ENCODE measurements at regions not wholly inside any gene's neighbourhood (a gene's known extent, or its start where the extent isn't known, plus 50 kb on each side); places are given as distances from the start of the nearest gene placed in this dataset.

- Histone ChIP-seq H3K27me3 (no peaks in the 10 kb centered on the region), H3K79me2 (no peaks in the 10 kb centered on the region), H3K4me2 (peak overlapping the region; percentile 54), H3K9me3 (ENCODE audit: low read depth) (no peaks in the 10 kb centered on the region), H3K4me1 (ENCODE audit: insufficient read depth) (no peaks in the 10 kb centered on the region), H3K27ac (peak overlapping the region; percentile 48), H2AFZ (no peak overlapping the region), H4K20me1 (ENCODE audit: insufficient read depth, poor library complexity, severe bottlenecking) (no peaks in the 10 kb centered on the region), H3K9me2 (replicated peaks; ENCODE audit: insufficient read depth) (no peaks in the 10 kb centered on the region), H3K4me3 (no peak overlapping the region), H3K36me3 (replicated peaks; ENCODE audit: insufficient read depth, low read depth) (no peaks in the 10 kb centered on the region)
- TF ChIP-seq EZH2phosphoT487 (IDR thresholded peaks at IDR 0.05; ENCODE audit: low read depth, severe bottlenecking, unreplicated experiment) (no peak), EZH2 (IDR thresholded peaks at IDR 0.05; ENCODE audit: borderline replicate concordance) (no peak)
- TF ChIP-seq, protein P1, sequence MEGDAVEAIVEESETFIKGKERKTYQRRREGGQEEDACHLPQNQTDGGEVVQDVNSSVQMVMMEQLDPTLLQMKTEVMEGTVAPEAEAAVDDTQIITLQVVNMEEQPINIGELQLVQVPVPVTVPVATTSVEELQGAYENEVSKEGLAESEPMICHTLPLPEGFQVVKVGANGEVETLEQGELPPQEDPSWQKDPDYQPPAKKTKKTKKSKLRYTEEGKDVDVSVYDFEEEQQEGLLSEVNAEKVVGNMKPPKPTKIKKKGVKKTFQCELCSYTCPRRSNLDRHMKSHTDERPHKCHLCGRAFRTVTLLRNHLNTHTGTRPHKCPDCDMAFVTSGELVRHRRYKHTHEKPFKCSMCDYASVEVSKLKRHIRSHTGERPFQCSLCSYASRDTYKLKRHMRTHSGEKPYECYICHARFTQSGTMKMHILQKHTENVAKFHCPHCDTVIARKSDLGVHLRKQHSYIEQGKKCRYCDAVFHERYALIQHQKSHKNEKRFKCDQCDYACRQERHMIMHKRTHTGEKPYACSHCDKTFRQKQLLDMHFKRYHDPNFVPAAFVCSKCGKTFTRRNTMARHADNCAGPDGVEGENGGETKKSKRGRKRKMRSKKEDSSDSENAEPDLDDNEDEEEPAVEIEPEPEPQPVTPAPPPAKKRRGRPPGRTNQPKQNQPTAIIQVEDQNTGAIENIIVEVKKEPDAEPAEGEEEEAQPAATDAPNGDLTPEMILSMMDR (IDR thresholded peaks at IDR 0.05; ENCODE audit: poor library complexity) = no peak
- no peak for DNase-seq (ENCODE audit: low spot score)
- 42% methylated on average over 2 of the region's 2 CpGs for WGBS (ENCODE audit: low lambda C conversion rate, missing lambda C conversion rate)
These were observed 256.4 kb upstream of the SESN3 start for GRCh38 chr11:95487391-95487790.

DNA sequence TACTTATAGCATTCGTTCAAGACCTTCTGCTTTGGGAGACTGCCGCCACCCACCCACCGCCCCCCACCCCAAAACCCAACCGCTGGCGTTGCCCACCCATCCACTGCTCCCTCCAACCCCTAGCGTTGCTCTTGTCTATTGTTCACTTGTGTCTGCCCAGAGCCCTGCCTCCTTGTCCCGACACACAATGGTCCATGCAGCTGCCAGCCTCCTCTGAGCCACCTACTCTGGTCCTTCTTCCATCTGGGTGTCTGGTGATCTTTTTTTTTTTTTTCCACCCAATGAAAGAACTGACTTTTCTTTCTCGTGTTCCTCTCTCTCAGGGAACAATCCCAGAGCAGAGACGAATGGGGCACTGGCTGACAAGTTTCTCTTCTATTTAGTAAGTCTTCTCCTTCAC, 256.0 kb upstream of the SESN3 start:
- Histone ChIP-seq H3K27me3 (no peaks in the 10 kb centered on the region), H2AFZ (no peak overlapping the region), H3K4me1 (ENCODE audit: insufficient read depth) (no peaks in the 10 kb centered on the region), H3K27ac (peak overlapping the region; percentile 48), H3K9me3 (ENCODE audit: low read depth) (no peaks in the 10 kb centered on the region), H3K79me2 (no peaks in the 10 kb centered on the region), H3K9me2 (replicated peaks; ENCODE audit: insufficient read depth) (no peaks in the 10 kb centered on the region), H4K20me1 (ENCODE audit: insufficient read depth, poor library complexity, severe bottlenecking) (no peaks in the 10 kb centered on the region), H3K4me2 (peak overlapping the region; percentile 54), H3K36me3 (replicated peaks; ENCODE audit: insufficient read depth, low read depth) (no peaks in the 10 kb centered on the region), H3K4me3 (no peak overlapping the region)
- TF ChIP-seq, protein P1 (IDR thresholded peaks at IDR 0.05; ENCODE audit: poor library complexity) = no peak
- no peak for TF ChIP-seq EZH2phosphoT487 (IDR thresholded peaks at IDR 0.05; ENCODE audit: low read depth, severe bottlenecking, unreplicated experiment)
- no peak for TF ChIP-seq EZH2 (IDR thresholded peaks at IDR 0.05; ENCODE audit: borderline replicate concordance)
- DNase-seq (ENCODE audit: low spot score) = no peak
- WGBS (ENCODE audit: low lambda C conversion rate, missing lambda C conversion rate) = 92% methylated on average over 9 of the region's 9 CpGs

- Histone ChIP-seq H3K27me3 (no peaks in the 10 kb centered on the region), H3K4me2 (no peak overlapping the region), H3K79me2 (no peaks in the 10 kb centered on the region), H4K20me1 (ENCODE audit: insufficient read depth, poor library complexity, severe bottlenecking) (no peaks in the 10 kb centered on the region), H3K27ac (no peak overlapping the region), H3K9me3 (ENCODE audit: low read depth) (no peaks in the 10 kb centered on the region), H2AFZ (no peak overlapping the region), H3K4me3 (no peak overlapping the region), H3K36me3 (replicated peaks; ENCODE audit: insufficient read depth, low read depth) (no peaks in the 10 kb centered on the region), H3K4me1 (ENCODE audit: insufficient read depth) (no peaks in the 10 kb centered on the region), H3K9me2 (replicated peaks; ENCODE audit: insufficient read depth) (no peaks in the 10 kb centered on the region)
- WGBS (ENCODE audit: low lambda C conversion rate, missing lambda C conversion rate) = 98% methylated on average over 2 of the region's 2 CpGs
- TF ChIP-seq, protein P1 (IDR thresholded peaks at IDR 0.05; ENCODE audit: poor library complexity) = no peak
- TF ChIP-seq EZH2 (IDR thresholded peaks at IDR 0.05; ENCODE audit: borderline replicate concordance) (no peak), EZH2phosphoT487 (IDR thresholded peaks at IDR 0.05; ENCODE audit: low read depth, severe bottlenecking, unreplicated experiment) (no peak)
- DNase-seq (ENCODE audit: low spot score) = no peak
These were observed 255.5 kb upstream of the SESN3 start for GRCh38 chr11:95486466-95486865.
